K562 (cell line): ENCODE measurements at regions not wholly inside any gene's neighbourhood (a gene's known extent, or its start where the extent isn't known, plus 50 kb on each side); places are given as distances from the start of the nearest gene placed in this dataset.
A peak's percentile ranks its signal among the peaks of the same experiment; 100 is the strongest.

ENCODE experiments used
- ATAC-seq: fragments of 200-7000 bp; cut with Tn5 transposase; 3 replicates; pipeline ENCODE4 v1.9.1; 2020; ENCODE audit warnings: moderate library complexity
- BruUV-seq: library from RNA; stranded (reverse); fragments of 400-500 nt; replicated peaks from 2 replicates; lab custom pipeline; 2021; lab: Mats Ljungman, UMichigan
- CTCF ChIA-PET: fragments of 300-600 bp; formaldehyde crosslinking; extraction: SDS; loops from one replicate; lab custom pipeline; 2021; ENCODE audit warnings: low intra/inter-chr PET ratio; lab: Yijun Ruan, JAX
- POLR2A ChIA-PET: fragments of 300-600, 350-650 bp; sonication (Branson Sonifier 250); formaldehyde crosslinking; extraction: SDS; loops from one replicate; lab custom pipeline; 2021; ENCODE audit warnings: antibody characterized with exemption, inconsistent platforms; lab: Yijun Ruan, JAX
- DNase-seq, 4 experiments: peaks; one replicate each; pipeline versions ENCODE4 v3.0.0 to v3.0.0-alpha.2; 2011 to 2018; ENCODE audit warnings: low spot score in 3 of 4, mixed read lengths in 3 of 4; ENCODE audit errors: extremely low read depth in 1 of 4
- FAIRE-seq: peaks from 2 replicates; lab custom pipeline; 2011; peaks lifted over from hg19 to GRCh38; lab: Jason Lieb, UNC
- H2AFZ ChIP-seq: 2 replicates; pipeline ENCODE4 v1.6.0; 2011; ENCODE audit warnings: low read depth, low read length, control low read depth, inconsistent platforms
- H3K27ac ChIP-seq: fragments of 200-600 bp; 3 replicates; pipeline ENCODE4 v1.8.0; 2011; ENCODE audit warnings: low read depth, mild to moderate bottlenecking, control low read depth, inconsistent platforms, low read length, moderate library complexity, mixed read lengths; ENCODE audit errors: extremely low read depth
- H3K27me3 ChIP-seq, 2 experiments: fragments of 300-600 bp in 1 of 2; 2 replicates in 1 of 2; 3 replicates in 1 of 2; pipeline versions ENCODE4 v1.6.0 to v1.8.0; 2011; ENCODE audit warnings: inconsistent platforms in 2 of 2, low read length in 2 of 2, mild to moderate bottlenecking in 1 of 2, mixed read lengths in 1 of 2, moderate library complexity in 1 of 2; ENCODE audit not compliant: control insufficient read depth in 2 of 2, insufficient read depth in 2 of 2
- H3K36me3 ChIP-seq: fragments of 300-600 bp; 3 replicates; pipeline ENCODE4 v1.8.0; 2011; ENCODE audit warnings: mild to moderate bottlenecking, low read length, inconsistent platforms; ENCODE audit not compliant: control insufficient read depth, insufficient read depth
- H3K4me1 ChIP-seq, 2 experiments: fragments of 200-600 bp in 1 of 2; replicated peaks in 1 of 2; 2 replicates in 1 of 2; 3 replicates in 1 of 2; pipeline versions ENCODE4 v1.5.1 to v1.8.0; 2011; ENCODE audit warnings: inconsistent platforms in 2 of 2, low read length in 2 of 2, mild to moderate bottlenecking in 1 of 2, mixed read lengths in 1 of 2, moderate library complexity in 1 of 2; ENCODE audit not compliant: control insufficient read depth in 2 of 2, insufficient read depth in 2 of 2
- H3K4me2 ChIP-seq: 2 replicates; pipeline ENCODE4 v1.6.1; 2011; ENCODE audit warnings: low read length, control low read depth, inconsistent platforms, mixed read lengths; ENCODE audit not compliant: insufficient read depth
- H3K4me3 ChIP-seq: fragments of 200-600 bp; sonication (generic), shearing (Covaris generic); 2 replicates; pipeline ENCODE4 v1.5.1; 2016; ENCODE audit warnings: control low read depth, inconsistent platforms
- H3K79me2 ChIP-seq: fragments of 200-600 bp; 3 replicates; pipeline ENCODE4 v1.8.0; 2011; ENCODE audit warnings: low read length, inconsistent platforms; ENCODE audit not compliant: control insufficient read depth, insufficient read depth
- H3K9ac ChIP-seq, 2 experiments: 2 replicates each; pipeline versions ENCODE4 v1.6.0 to v1.6.1; 2011; ENCODE audit warnings: low read depth in 2 of 2, low read length in 2 of 2, control low read depth in 1 of 2, inconsistent platforms in 1 of 2, mild to moderate bottlenecking in 1 of 2, mixed read lengths in 1 of 2; ENCODE audit not compliant: insufficient read depth in 1 of 2
- H3K9me1 ChIP-seq: one replicate; pipeline ENCODE4 v1.6.0; 2011; ENCODE audit warnings: inconsistent platforms, mild to moderate bottlenecking, low read length, moderate library complexity; ENCODE audit not compliant: control insufficient read depth, insufficient read depth
- H3K9me3 ChIP-seq: replicated peaks from 2 replicates; pipeline ENCODE4 v1.5.1; 2011; ENCODE audit warnings: low read depth, low read length, inconsistent platforms; ENCODE audit not compliant: control insufficient read depth, insufficient read depth
- H4K20me1 ChIP-seq: replicated peaks from 2 replicates; pipeline ENCODE4 v1.6.1; 2011; ENCODE audit warnings: low read length, inconsistent platforms, mixed read lengths; ENCODE audit not compliant: control insufficient read depth, insufficient read depth
- NCOA2 ChIP-seq, 2 experiments: fragments of 450-650 bp; IDR thresholded peaks; 2 replicates each; pipeline ENCODE4 v1.6.1; 2018; ENCODE audit warnings: mild to moderate bottlenecking in 2 of 2, moderate library complexity in 1 of 2; ENCODE audit not compliant: partially characterized antibody in 2 of 2
- NCOR1 ChIP-seq: fragments of 450-650 bp; IDR thresholded peaks from 2 replicates; pipeline ENCODE4 v1.6.1; 2016; ENCODE audit warnings: mild to moderate bottlenecking, moderate library complexity
- TBP ChIP-seq: optimal IDR thresholded peaks from 2 replicates; pipeline ENCODE3; 2011; ENCODE audit warnings: low read depth, low read length, improper control_type of control experiment
- ZNF134 ChIP-seq: fragments of 250-450 bp; sonication (Bioruptor Pico); conservative IDR thresholded peaks from 2 replicates; pipeline ENCODE4 v1.4.0; 2020
- ZNF584 ChIP-seq: fragments of 200-800 bp; sonication (Bioruptor generic); IDR thresholded peaks from 2 replicates; pipeline ENCODE4 v1.6.1; 2016; ENCODE audit warnings: low read depth, mild to moderate bottlenecking, missing genetic modification characterization, missing compliant biosample characterization
- in situ Hi-C: fragments of 300-500 bp; cut with MboI; formaldehyde crosslinking; loops from 4 replicates; pipeline ENCODE4 v1.15.0; 2018; ENCODE audit warnings: inconsistent platforms, mixed read lengths
- intact Hi-C: fragments of 100-400 bp; cut with micrococcal nuclease; formaldehyde crosslinking; loops from 2 replicates; pipeline ENCODE4 v1.14.2; 2022

DNA sequence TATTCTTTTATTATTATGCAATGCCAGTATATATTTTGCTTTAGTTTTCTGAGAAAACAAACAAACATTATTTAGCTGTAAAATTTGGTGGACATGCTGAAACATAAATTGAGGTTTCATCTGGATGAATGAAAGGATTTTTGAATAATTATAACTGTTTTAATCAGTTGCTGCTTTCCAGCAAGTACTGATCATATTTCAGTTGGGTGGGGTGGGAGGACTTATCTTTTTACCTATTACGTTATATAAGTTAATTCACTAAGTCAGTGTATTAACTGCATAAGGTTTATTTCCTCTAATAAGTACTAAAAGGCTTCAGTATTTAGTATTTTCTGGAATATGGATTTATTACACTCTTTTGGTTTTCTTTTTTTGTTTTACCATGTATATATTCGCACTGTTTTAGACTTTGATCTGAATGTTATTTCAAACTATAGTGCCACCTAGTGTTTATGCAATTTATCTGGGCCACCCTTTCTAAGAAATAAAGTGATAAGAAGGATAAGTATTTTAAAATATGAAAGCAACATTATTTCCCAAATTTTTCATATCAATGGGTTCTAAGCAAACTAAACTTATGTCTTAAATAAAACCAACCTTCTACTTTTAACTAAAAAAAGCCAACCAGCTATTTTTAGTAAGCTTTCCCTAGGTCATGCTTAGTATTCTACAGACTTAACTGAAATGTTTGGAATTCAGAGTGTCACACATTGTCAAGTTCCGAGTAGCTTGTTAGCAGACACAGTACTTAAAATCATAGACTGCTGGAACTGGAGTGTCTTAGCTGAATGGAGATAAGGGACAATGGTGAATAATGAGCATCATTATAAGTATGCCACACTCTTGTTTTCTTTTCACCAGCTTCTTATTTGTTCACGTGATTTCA, 105.4 kb upstream of the MCHR2 start (continued):
- TF ChIP-seq NCOR1 (no peak), NCOA2 (IDR thresholded peaks at IDR 0.05; ENCODE audit: partially characterized antibody in 2 of 2) (peak in 1 of 2 experiments; percentile 30)

DNA sequence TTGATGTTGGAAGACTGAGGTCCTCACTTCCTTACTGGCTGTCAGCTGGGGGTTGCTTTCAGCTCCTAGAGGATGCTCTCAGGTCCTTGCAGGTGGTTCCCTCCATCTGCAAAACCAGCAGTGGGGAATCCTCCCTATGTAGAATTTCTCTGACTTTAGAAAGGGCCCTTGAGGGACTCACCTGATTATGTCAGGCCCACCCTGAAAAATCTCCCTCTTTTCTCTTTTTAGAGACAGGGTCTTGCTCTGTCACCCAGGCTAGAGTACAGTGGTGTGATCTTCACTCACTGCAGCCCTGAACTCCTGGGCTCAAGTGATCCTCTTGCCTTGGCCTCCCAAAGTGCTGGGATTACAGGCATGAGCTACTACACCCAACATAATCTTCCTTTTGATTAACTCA, 102.9 kb upstream of the MCHR2 start:
- ATAC-seq = no peak
- Histone ChIP-seq H3K9ac (no peak overlapping the region), H3K9me1 (no peaks in the 10 kb centered on the region), H3K4me3 (no peak overlapping the region), H3K9me3 (no peaks in the 10 kb centered on the region), H2AFZ (no peak overlapping the region)
- no TSS peak for BruUV-seq
- in situ Hi-C loops = loop anchor here (25.0 kb wide), 1 partner anchor 235 kb away; no protein-coding TSS in a partner anchor
- TF ChIP-seq ZNF584 (CRISPR knock-in tag) (no peak), TBP (no peak), ZNF134 (peak; percentile 79)
- TF ChIP-seq, all 486 proteins: peak for 1
- H3K27ac ChIP-seq = no peak overlapping the region
- DNase-seq (no peak), FAIRE-seq (no peak)
- intact Hi-C loops = no loop called here
- H4K20me1 ChIP-seq = no peaks in the 10 kb centered on the region
- ChIA-PET POLR2A (no interaction called here), CTCF (no interaction called here)
- H3K79me2 ChIP-seq = no peaks in the 10 kb centered on the region
- H3K4me1 ChIP-seq = no peaks in the 10 kb centered on the region
- H3K27me3 ChIP-seq = no peaks in the 10 kb centered on the region
- H3K36me3 ChIP-seq = no peaks in the 10 kb centered on the region
- H3K4me2 ChIP-seq = no peak overlapping the region
